Coronary artery (tissue), 2 donors: ENCODE measurements at regions not wholly inside any gene's neighbourhood (a gene's known extent, or its start where the extent isn't known, plus 50 kb on each side); places are given as distances from the start of the nearest gene placed in this dataset.

Experiments used
- DNase-seq: peaks from one replicate; pipeline ENCODE4 v3.0.0-alpha.2; 2017; ENCODE audit warnings: low spot score
- H3K27ac ChIP-seq, 2 donors: fragments of 200-600 bp; sonication (generic); one replicate each; pipeline ENCODE4 v1.5.1; 2016 to 2019
- H3K4me3 ChIP-seq: fragments of 200-600 bp; sonication (generic); 2 replicates; pipeline ENCODE4 v1.5.1; 2016; ENCODE audit warnings: mild to moderate bottlenecking, moderate library complexity
- CTCF ChIP-seq: fragments of 200-600 bp; sonication (generic); IDR thresholded peaks from one replicate; pipeline ENCODE4 v1.5.1; 2019; ENCODE audit warnings: antibody characterized with exemption

- no peak for TF ChIP-seq CTCF
- DNase-seq, result no peak
- Histone ChIP-seq H3K27ac (no peak overlapping the region), H3K4me3 (no peak overlapping the region)
Measured at GRCh38 chr1:79124756-79125155, 118.2 kb upstream of the ADGRL4 start.

GRCh38 chr1:79122521-79122920, 116.0 kb upstream of the ADGRL4 start:
- no peak overlapping the region for H3K27ac ChIP-seq
- no peak for TF ChIP-seq CTCF
- H3K4me3 ChIP-seq, result no peak overlapping the region
- DNase-seq, result no peak

GRCh38 chr1:79117376-79117775, 110.8 kb upstream of the ADGRL4 start:
- Histone ChIP-seq H3K27ac (no peak overlapping the region), H3K4me3 (no peak overlapping the region)
- DNase-seq, result no peak
- TF ChIP-seq CTCF, result no peak

- no peak for DNase-seq
- no peak overlapping the region for H3K4me3 ChIP-seq
- no peak for TF ChIP-seq CTCF
- H3K27ac ChIP-seq, result no peak overlapping the region
Measured at GRCh38 chr1:79113836-79114235, 107.3 kb upstream of the ADGRL4 start.

- Histone ChIP-seq H3K4me3 (no peak overlapping the region), H3K27ac (no peak overlapping the region)
- no peak for DNase-seq
- TF ChIP-seq CTCF, result no peak
Measured at GRCh38 chr1:79110749-79111148, 104.2 kb upstream of the ADGRL4 start.

- no peak overlapping the region for H3K4me3 ChIP-seq
- no peak overlapping the region for H3K27ac ChIP-seq
- no peak for DNase-seq
- no peak for TF ChIP-seq CTCF
Measured at GRCh38 chr1:79109445-79109844, 102.9 kb upstream of the ADGRL4 start.

GRCh38 chr1:79105500-79105899, 99.0 kb upstream of the ADGRL4 start:
- no peak overlapping the region for H3K4me3 ChIP-seq
- DNase-seq, result no peak
- TF ChIP-seq CTCF, result no peak

More at GRCh38 chr1:79105500-79105899, 99.0 kb upstream of the ADGRL4 start:
- H3K27ac ChIP-seq, result no peak overlapping the region
